Adipocyte (in vitro differentiated cells): ENCODE measurements at regions not wholly inside any gene's neighbourhood (a gene's known extent, or its start where the extent isn't known, plus 50 kb on each side); places are given as distances from the start of the nearest gene placed in this dataset.

Source experiments
- DNase-seq: peaks from one replicate; pipeline ENCODE4 v3.0.0-alpha.2; 2015; ENCODE audit warnings: low read depth
- H3K27me3 ChIP-seq: replicated peaks from 2 replicates; pipeline ENCODE4 v1.7.0; 2013; ENCODE audit warnings: mild to moderate bottlenecking, low read length, moderate library complexity; ENCODE audit not compliant: control insufficient read depth, insufficient read depth
- H3K36me3 ChIP-seq: 2 replicates; pipeline ENCODE4 v1.7.0; 2013; ENCODE audit warnings: low read length, mild to moderate bottlenecking, moderate library complexity; ENCODE audit not compliant: control insufficient read depth, insufficient read depth, severe bottlenecking
- H3K4me1 ChIP-seq: 2 replicates; pipeline ENCODE4 v1.7.0; 2013; ENCODE audit warnings: mild to moderate bottlenecking, low read length, moderate library complexity; ENCODE audit not compliant: control insufficient read depth, insufficient read depth
- H3K4me3 ChIP-seq: 2 replicates; pipeline ENCODE4 v1.7.0; 2013; ENCODE audit warnings: mild to moderate bottlenecking, low read length, moderate library complexity
- H3K9ac ChIP-seq: 2 replicates; pipeline ENCODE4 v1.7.0; 2013; ENCODE audit warnings: mild to moderate bottlenecking, low read length, moderate library complexity
- H3K9me3 ChIP-seq: 2 replicates; pipeline ENCODE4 v1.7.0; 2013; ENCODE audit warnings: mild to moderate bottlenecking, low read length, moderate library complexity; ENCODE audit not compliant: control insufficient read depth

DNA sequence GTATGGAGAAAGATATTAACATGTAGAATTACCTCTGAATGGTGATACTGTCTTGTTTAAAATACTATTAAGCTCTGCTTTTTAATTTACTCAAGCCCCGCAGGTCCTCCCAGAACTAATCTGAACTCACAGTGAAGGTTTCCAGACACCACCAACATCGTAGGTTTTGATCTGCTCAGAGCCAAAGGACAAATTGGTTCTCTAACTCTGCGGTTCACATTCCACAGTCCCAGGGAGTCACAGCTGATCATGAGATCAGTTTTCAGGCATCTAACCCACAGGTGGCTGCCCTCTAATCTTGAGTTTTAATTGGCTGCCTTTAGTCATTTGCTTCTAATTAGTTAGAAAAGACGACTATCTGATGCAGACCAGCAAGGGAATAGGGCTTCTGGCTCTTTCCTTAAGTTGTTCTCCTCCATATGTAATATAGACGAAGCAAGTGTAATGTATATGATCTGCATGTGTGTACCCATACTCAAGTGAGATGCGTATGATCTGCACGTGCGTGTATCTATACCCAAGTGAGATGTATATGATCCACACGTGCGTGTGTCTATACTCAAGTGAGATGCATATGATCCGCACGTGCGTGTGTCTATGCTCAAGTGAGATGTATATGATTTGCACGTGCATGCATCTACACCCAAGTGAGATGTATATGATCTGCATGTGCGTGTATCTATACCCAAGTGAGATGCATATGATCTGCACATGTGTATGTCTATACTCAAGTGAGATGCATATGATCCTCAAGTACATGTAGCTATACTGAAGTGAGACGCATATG, 331.5 kb upstream of the NPVF start:
- no peak overlapping the region for H3K4me3 ChIP-seq
- H3K27me3 ChIP-seq = peaks cover 9% of the 10 kb centered on the region
- H3K9ac ChIP-seq = no peak overlapping the region
- H3K36me3 ChIP-seq = no peaks in the 10 kb centered on the region
- no peak for DNase-seq
- H3K9me3 ChIP-seq = no peaks in the 10 kb centered on the region
- peaks cover 2% of the 10 kb centered on the region for H3K4me1 ChIP-seq

GRCh38 chr7:25562673-25563182, 334.4 kb upstream of the NPVF start:
- DNase-seq = no peak
- H3K4me3 ChIP-seq = no peak overlapping the region
- H3K4me1 ChIP-seq = peaks cover 12% of the 10 kb centered on the region
- H3K9me3 ChIP-seq = no peaks in the 10 kb centered on the region
- no peaks in the 10 kb centered on the region for H3K36me3 ChIP-seq
- H3K27me3 ChIP-seq = peaks cover 9% of the 10 kb centered on the region
- no peak overlapping the region for H3K9ac ChIP-seq

DNA sequence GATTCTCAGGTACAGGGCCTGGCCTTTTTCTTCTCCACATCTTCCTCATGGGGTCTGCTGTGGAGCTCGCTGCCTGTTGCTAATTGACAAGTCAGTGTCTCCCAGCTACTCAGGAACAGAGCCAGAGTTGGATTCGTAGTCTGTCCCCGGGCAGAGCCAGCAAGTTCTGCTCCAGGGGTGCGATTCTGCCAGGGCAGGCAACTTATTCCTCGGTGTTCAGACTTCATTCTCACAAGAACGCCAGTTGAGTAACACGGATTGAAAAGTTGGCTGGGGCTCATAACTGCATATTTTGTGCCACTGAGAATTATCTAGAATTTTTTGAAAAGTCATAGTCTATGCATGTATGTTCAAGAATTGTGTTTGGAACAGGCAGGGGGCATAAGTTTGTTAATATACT, 336.7 kb upstream of the NPVF start:
- Histone ChIP-seq H3K4me3 (no peak overlapping the region), H3K9ac (peak overlapping the region; percentile 72), H3K4me1 (peaks cover 12% of the 10 kb centered on the region), H3K27me3 (peaks cover 9% of the 10 kb centered on the region), H3K36me3 (no peaks in the 10 kb centered on the region), H3K9me3 (no peaks in the 10 kb centered on the region)
- peak; percentile 25 for DNase-seq

DNA sequence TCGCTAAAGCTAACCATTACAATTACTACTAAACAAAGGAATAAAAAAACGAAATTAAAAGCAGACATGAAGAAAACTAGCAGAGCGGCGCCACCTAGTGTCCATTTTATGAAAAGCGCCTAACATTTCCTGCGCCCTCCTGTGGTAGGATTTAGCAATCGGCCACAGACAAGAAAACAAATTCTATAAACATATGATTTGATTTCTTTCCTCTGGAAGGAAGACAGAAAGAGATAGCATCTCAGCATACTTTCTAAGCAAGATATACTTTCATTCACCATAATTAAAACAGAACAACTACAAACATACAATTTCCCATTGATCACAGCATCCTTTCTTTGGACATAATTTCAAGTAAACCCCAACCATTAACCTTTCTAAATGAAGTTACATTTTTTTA, 337.7 kb upstream of the NPVF start:
- H3K4me1 ChIP-seq = peaks cover 12% of the 10 kb centered on the region
- no peaks in the 10 kb centered on the region for H3K9me3 ChIP-seq
- peak overlapping the region; percentile 72 for H3K9ac ChIP-seq
- H3K27me3 ChIP-seq = peaks cover 2% of the 10 kb centered on the region
- H3K4me3 ChIP-seq = peak overlapping the region; percentile 33
- DNase-seq = peak; percentile 86
- H3K36me3 ChIP-seq = no peaks in the 10 kb centered on the region

DNA sequence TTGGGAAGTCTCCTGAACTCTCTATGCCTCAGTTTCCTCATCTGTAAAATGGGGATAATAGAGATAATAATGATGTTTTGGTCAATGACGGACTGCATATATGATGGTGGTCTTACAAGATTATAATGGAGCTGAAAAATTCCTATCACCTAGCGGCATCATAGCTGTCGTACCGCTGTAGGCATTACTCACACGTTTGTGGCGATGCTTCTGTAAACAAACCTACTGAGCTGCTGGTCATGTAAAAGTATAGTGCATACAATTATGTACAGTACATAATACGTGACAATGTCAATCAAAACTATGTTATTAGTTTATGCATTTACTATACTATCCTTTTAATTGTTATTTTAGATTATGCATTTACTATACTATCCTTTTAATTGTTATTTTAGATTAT, 339.1 kb upstream of the NPVF start:
- Histone ChIP-seq H3K27me3 (no peaks in the 10 kb centered on the region), H3K9ac (no peak overlapping the region), H3K4me3 (no peak overlapping the region), H3K4me1 (peaks cover 12% of the 10 kb centered on the region), H3K36me3 (no peaks in the 10 kb centered on the region), H3K9me3 (no peaks in the 10 kb centered on the region)
- no peak for DNase-seq

DNA sequence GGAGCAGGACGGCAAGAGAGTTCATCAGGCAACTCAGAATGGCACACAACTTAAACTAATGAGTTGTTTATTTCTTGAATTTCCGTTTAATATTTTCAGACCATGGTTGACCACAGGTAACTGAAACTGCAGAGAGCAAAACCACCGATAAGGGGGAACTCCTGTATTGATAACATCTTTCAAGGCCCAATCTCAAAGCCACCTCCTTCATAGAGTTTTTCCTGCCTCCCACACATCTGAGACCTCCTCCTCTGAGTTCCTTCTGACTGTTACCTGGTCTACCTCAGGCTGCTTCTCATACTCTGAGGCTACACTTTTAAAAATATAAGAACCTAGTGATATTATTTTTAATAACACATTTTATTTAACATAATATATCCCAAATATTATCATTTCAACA, 341.5 kb upstream of the NPVF start:
- H3K27me3 ChIP-seq = no peaks in the 10 kb centered on the region
- H3K9me3 ChIP-seq = no peaks in the 10 kb centered on the region
- no peak overlapping the region for H3K4me3 ChIP-seq
- H3K4me1 ChIP-seq = peaks cover 10% of the 10 kb centered on the region
- no peaks in the 10 kb centered on the region for H3K36me3 ChIP-seq
- no peak overlapping the region for H3K9ac ChIP-seq
- no peak for DNase-seq

DNA sequence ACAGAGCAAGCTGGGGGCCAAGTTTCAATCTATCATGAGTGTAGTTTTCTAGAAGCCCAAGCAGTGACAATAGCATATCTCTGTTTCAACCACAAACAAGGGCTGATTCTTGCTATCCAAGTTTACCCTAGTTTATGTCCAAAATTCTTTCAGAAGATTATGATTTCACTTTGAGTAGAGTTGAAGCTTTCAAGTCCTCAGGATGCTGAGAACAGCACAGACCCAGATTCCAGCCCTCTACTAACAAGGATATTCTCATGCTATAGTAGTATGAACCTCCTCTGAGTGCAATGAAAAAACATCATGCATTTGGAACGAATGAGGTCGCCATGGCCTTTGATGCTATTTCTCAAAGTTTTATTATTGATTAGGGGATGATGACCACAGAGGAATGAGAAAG, 344.1 kb upstream of the NPVF start:
- Histone ChIP-seq H3K4me3 (no peak overlapping the region), H3K4me1 (no peaks in the 10 kb centered on the region), H3K27me3 (no peaks in the 10 kb centered on the region), H3K9me3 (no peaks in the 10 kb centered on the region), H3K9ac (no peak overlapping the region), H3K36me3 (no peaks in the 10 kb centered on the region)
- DNase-seq = no peak

DNA sequence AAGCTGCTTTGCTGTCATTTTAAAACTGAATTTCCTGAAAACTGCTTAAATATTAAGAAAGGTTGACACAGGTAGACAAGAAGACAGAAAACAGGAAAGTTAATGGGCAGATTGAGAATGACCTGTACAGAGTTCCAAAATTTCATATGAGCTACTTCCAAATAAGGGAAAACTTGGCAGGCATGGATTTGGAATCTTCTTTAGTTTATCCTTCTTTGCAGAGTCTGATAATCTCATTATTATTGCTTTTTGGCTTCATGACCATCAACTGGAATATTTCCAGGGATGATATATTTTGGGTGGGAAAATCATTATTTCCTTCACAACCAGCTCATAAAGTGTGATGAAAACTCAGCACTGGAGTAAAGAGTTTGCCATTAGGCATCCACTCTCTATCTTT, 346.5 kb upstream of the NPVF start:
- H3K9ac ChIP-seq = no peak overlapping the region
- H3K27me3 ChIP-seq = peaks cover 4% of the 10 kb centered on the region
- no peak for DNase-seq
- H3K36me3 ChIP-seq = no peaks in the 10 kb centered on the region
- no peak overlapping the region for H3K4me3 ChIP-seq
- no peaks in the 10 kb centered on the region for H3K4me1 ChIP-seq
- no peaks in the 10 kb centered on the region for H3K9me3 ChIP-seq

DNA sequence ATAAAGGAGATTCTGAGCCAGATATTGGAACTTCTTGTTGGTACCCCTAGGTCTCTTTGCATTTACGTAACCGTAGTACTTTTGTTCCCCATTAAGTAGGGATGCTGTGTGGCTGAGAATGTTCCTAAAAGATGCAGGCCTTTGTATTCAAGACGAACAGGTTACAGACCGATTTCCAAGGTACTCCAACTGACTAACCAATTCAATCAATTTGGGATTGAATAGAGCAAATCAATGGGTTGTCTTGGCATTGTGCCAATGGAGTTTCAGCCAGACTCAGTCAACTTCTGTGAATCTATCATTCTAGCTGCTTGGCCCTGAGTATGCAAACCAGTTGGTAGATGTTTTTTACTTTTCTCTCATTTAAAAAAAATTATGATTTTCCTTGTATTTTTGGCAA, 347.3 kb upstream of the NPVF start:
- Histone ChIP-seq H3K27me3 (peaks cover 6% of the 10 kb centered on the region), H3K9me3 (no peaks in the 10 kb centered on the region)

GRCh38 chr7:25578991-25579777, 350.9 kb upstream of the NPVF start:
- H3K9me3 ChIP-seq = no peaks in the 10 kb centered on the region
- no peaks in the 10 kb centered on the region for H3K36me3 ChIP-seq
- H3K4me1 ChIP-seq = no peaks in the 10 kb centered on the region
- no peak overlapping the region for H3K9ac ChIP-seq
- no peak overlapping the region for H3K4me3 ChIP-seq
- H3K27me3 ChIP-seq = peaks cover 16% of the 10 kb centered on the region
- no peak for DNase-seq

More for the DNA sequence above, 347.3 kb upstream of the NPVF start:
- no peak overlapping the region for H3K4me3 ChIP-seq
- H3K9ac ChIP-seq = no peak overlapping the region
- H3K4me1 ChIP-seq = no peaks in the 10 kb centered on the region
- no peaks in the 10 kb centered on the region for H3K36me3 ChIP-seq
- no peak for DNase-seq

- Histone ChIP-seq H3K4me1 (no peaks in the 10 kb centered on the region), H3K4me3 (no peak overlapping the region), H3K9ac (no peak overlapping the region), H3K9me3 (no peaks in the 10 kb centered on the region), H3K27me3 (peaks cover 20% of the 10 kb centered on the region), H3K36me3 (no peaks in the 10 kb centered on the region)
- DNase-seq = no peak
Measured at GRCh38 chr7:25579778-25580075, 351.4 kb upstream of the NPVF start.
